Peyer's patch (tissue), 4 donors: ENCODE measurements at regions not wholly inside any gene's neighbourhood (a gene's known extent, or its start where the extent isn't known, plus 50 kb on each side); places are given as distances from the start of the nearest gene placed in this dataset.

Experiments used
- CTCF ChIP-seq, 6 experiments: fragments of 450-650 bp in 4 of 6; fragments of 200-600 bp in 2 of 6; sonication (generic) in 1 of 6; IDR thresholded peaks; one replicate each; pipeline ENCODE4 v1.5.1; 2017 to 2019; ENCODE audit warnings: antibody characterized with exemption in 6 of 6, mild to moderate bottlenecking in 3 of 6, moderate library complexity in 1 of 6
- POLR2A ChIP-seq, 2 donors: fragments of 450-650 bp; IDR thresholded peaks; one replicate each; pipeline ENCODE4 v1.5.1; 2017; ENCODE audit warnings: antibody characterized with exemption in 2 of 2, mild to moderate bottlenecking in 2 of 2, moderate library complexity in 2 of 2

- TF ChIP-seq CTCF (IDR thresholded peaks at IDR 0.05): no peak
- TF ChIP-seq POLR2A (IDR thresholded peaks at IDR 0.05): no peak
These were observed 102.3 kb upstream of the FRMD1 start for GRCh38 chr6:168181316-168181715.
